ENCODE measurements at regions not wholly inside any gene's neighbourhood (a gene's known extent, or its start where the extent isn't known, plus 50 kb on each side); places are given as distances from the start of the nearest gene placed in this dataset.

GRCh38 chr12:114759635-114760034 is 75.7 kb upstream of the TBX3 start:
- H3K36me3 ChIP-seq (replicated peaks in 1 of 2; ENCODE audit: control insufficient read depth in 1 of 2, insufficient read depth in 2 of 2, low read length in 1 of 2), result no peaks in the 10 kb centered on the region
- TF ChIP-seq TAF1 (IDR thresholded peaks at IDR 0.05; ENCODE audit: borderline replicate concordance, low read depth, low read length) (no peak), FOXM1 (IDR thresholded peaks at IDR 0.05; ENCODE audit: low read depth) (no peak), FOSL2 (IDR thresholded peaks at IDR 0.05; ENCODE audit: borderline replicate concordance, low read depth) (no peak), SMC3 (IDR thresholded peaks at IDR 0.05; ENCODE audit: low read depth, low read length) (no peak), YY1 (IDR thresholded peaks at IDR 0.05; ENCODE audit: low read depth) (no peak), ELF1 (IDR thresholded peaks at IDR 0.05) (no peak), NFIC (IDR thresholded peaks at IDR 0.05; ENCODE audit: borderline replicate concordance) (no peak), CTCF (IDR thresholded peaks at IDR 0.05) (no peak)
- H2AFZ ChIP-seq (ENCODE audit: low read depth), result no peak overlapping the region

GRCh38 chr12:114757684-114758325 is 73.8 kb upstream of the TBX3 start:
- Histone ChIP-seq H3K27ac (ENCODE audit: low read depth in 2 of 2, low read length in 1 of 2) (no peak overlapping the region), H4K20me1 (ENCODE audit: insufficient read depth) (no peaks in the 10 kb centered on the region), H3F3A (replicated peaks; ENCODE audit: insufficient read depth) (no peaks in the 10 kb centered on the region), H3K4me1 (ENCODE audit: control insufficient read depth in 1 of 2, insufficient read depth in 2 of 2, low read depth in 1 of 2, low read length in 1 of 2) (peaks cover 0 to 2% of the 10 kb centered on the region in 2 experiments; a peak in 1 of 4 replicates), H3K9ac (no peak overlapping the region), H3K9me3 (no peaks in the 10 kb centered on the region), H3K4me2 (no peak overlapping the region), H3K79me2 (ENCODE audit: insufficient read depth) (no peaks in the 10 kb centered on the region), H3K4me3 (ENCODE audit: low read depth in 2 of 2, low read length in 1 of 2) (no peak overlapping the region), H3K9me2 (no peaks in the 10 kb centered on the region), H2AFZ (ENCODE audit: low read depth) (no peak overlapping the region), H3K27me3 (ENCODE audit: insufficient read depth) (no peaks in the 10 kb centered on the region), H3K36me3 (replicated peaks in 1 of 2; ENCODE audit: control insufficient read depth in 1 of 2, insufficient read depth in 2 of 2, low read length in 1 of 2) (no peaks in the 10 kb centered on the region)
- no peak for DNase-seq
- TF ChIP-seq NFIC (IDR thresholded peaks at IDR 0.05; ENCODE audit: borderline replicate concordance) (no peak), ZBTB33 (IDR thresholded peaks at IDR 0.05; ENCODE audit: borderline replicate concordance, low read depth) (no peak), RXRA (IDR thresholded peaks at IDR 0.05; ENCODE audit: borderline replicate concordance, low read depth) (no peak), MEF2A (IDR thresholded peaks at IDR 0.05; ENCODE audit: borderline replicate concordance, low read depth) (no peak), GATA2 (CRISPR knock-in tag; IDR thresholded peaks at IDR 0.05) (no peak), MXI1 (IDR thresholded peaks at IDR 0.05; ENCODE audit: low read depth, low read length) (no peak), JUND (IDR thresholded peaks at IDR 0.05) (no peak), RFX5 (IDR thresholded peaks at IDR 0.05; ENCODE audit: low read length) (no peak), USF2 (IDR thresholded peaks at IDR 0.05; ENCODE audit: borderline replicate concordance, low read depth, low read length) (no peak), EZH2phosphoT487 (IDR thresholded peaks at IDR 0.05; ENCODE audit: borderline replicate concordance, low read depth) (no peak), FOSL2 (IDR thresholded peaks at IDR 0.05; ENCODE audit: borderline replicate concordance, low read depth) (no peak), RCOR1 (IDR thresholded peaks at IDR 0.05; ENCODE audit: low read length) (no peak), SIN3A (IDR thresholded peaks at IDR 0.05; ENCODE audit: borderline replicate concordance, low read depth, low read length) (no peak), ELF1 (IDR thresholded peaks at IDR 0.05) (no peak)
- ChIA-PET POLR2A (no interaction called here), CTCF (interaction anchor here (2.0 kb wide), 1 partner anchor 11 kb away, joined by 5 read pairs; no protein-coding TSS in a partner anchor)
- 85% methylated on average over 4 of the region's 4 CpGs for WGBS (ENCODE audit: low lambda C conversion rate)

More at GRCh38 chr12:114759635-114760034, 75.7 kb upstream of the TBX3 start:
- no peaks in the 10 kb centered on the region for H3K9me3 ChIP-seq
- H3K27me3 ChIP-seq (ENCODE audit: insufficient read depth), result no peaks in the 10 kb centered on the region
- no peaks in the 10 kb centered on the region for H3K79me2 ChIP-seq (ENCODE audit: insufficient read depth)
- CTCF ChIA-PET, result no interaction called here
- H3F3A ChIP-seq (replicated peaks; ENCODE audit: insufficient read depth), result no peaks in the 10 kb centered on the region
- H3K9me2 ChIP-seq, result no peaks in the 10 kb centered on the region
- no peak for DNase-seq
- no peak overlapping the region for H3K4me3 ChIP-seq (ENCODE audit: low read depth in 2 of 2, low read length in 1 of 2)
- H3K4me2 ChIP-seq, result no peak overlapping the region
- WGBS (ENCODE audit: low lambda C conversion rate), result 88% methylated on average over 11 of the region's 11 CpGs
- no peak overlapping the region for H3K9ac ChIP-seq
- no peaks in the 10 kb centered on the region for H4K20me1 ChIP-seq (ENCODE audit: insufficient read depth)
- no peak overlapping the region for H3K27ac ChIP-seq (ENCODE audit: low read depth in 2 of 2, low read length in 1 of 2)
- peaks cover 0 to 2% of the 10 kb centered on the region in 2 experiments; a peak in 1 of 4 replicates for H3K4me1 ChIP-seq (ENCODE audit: control insufficient read depth in 1 of 2, insufficient read depth in 2 of 2, low read depth in 1 of 2, low read length in 1 of 2)
- POLR2A ChIA-PET, result no interaction called here

Measured in SK-N-SH (cell line).